Common myeloid progenitor, CD34-positive (primary cell): ENCODE measurements at regions not wholly inside any gene's neighbourhood (a gene's known extent, or its start where the extent isn't known, plus 50 kb on each side); places are given as distances from the start of the nearest gene placed in this dataset.
"Not testable (repeated sequence)": the region's sequence is repeated elsewhere in the genome, so short reads cannot be mapped to it uniquely, and the experiment has no call there.

Experiments used
- CTCF ChIA-PET: fragments of 350-600 bp; sonication (Branson Sonifier 250); formaldehyde crosslinking; loops from one replicate; lab custom pipeline; 2021; ENCODE audit warnings: antibody characterized with exemption; lab: Charles Lee
- POLR2A ChIA-PET: fragments of 350-600 bp; sonication (Branson Sonifier 250); formaldehyde crosslinking; loops from one replicate; lab custom pipeline; 2021; ENCODE audit warnings: antibody characterized with exemption; lab: Charles Lee
- DNase-seq, 3 donors: peaks; one replicate each; pipeline versions ENCODE4 v3.0.0 to v3.0.0-alpha.2; 2013
- H3K27ac ChIP-seq, 2 experiments: 1 replicate in 1 of 2; 2 replicates in 1 of 2; pipeline ENCODE4 v1.7.0; 2013; ENCODE audit warnings: inconsistent platforms in 2 of 2, low read length in 2 of 2, mild to moderate bottlenecking in 2 of 2, low read depth in 1 of 2, moderate library complexity in 1 of 2; ENCODE audit not compliant: severe bottlenecking in 2 of 2, insufficient read depth in 1 of 2, poor library complexity in 1 of 2
- H3K27me3 ChIP-seq, 5 experiments: replicated peaks in 2 of 5; 1 replicate in 3 of 5; 2 replicates in 2 of 5; pipeline versions ENCODE4 v1.6.1 to v1.7.0; 2013; ENCODE audit warnings: low read length in 4 of 5, mild to moderate bottlenecking in 2 of 5, moderate library complexity in 2 of 5, inconsistent platforms in 1 of 5; ENCODE audit not compliant: insufficient read depth in 5 of 5, control insufficient read depth in 4 of 5
- H3K36me3 ChIP-seq, 4 experiments: 1 replicate in 2 of 4; 2 replicates in 2 of 4; pipeline versions ENCODE4 v1.6.1 to v1.7.0; 2013; ENCODE audit warnings: low read length in 3 of 4, control low read depth in 1 of 4, mild to moderate bottlenecking in 1 of 4; ENCODE audit not compliant: control insufficient read depth in 4 of 4, insufficient read depth in 4 of 4
- H3K4me1 ChIP-seq, 4 experiments: 1 replicate in 3 of 4; 2 replicates in 1 of 4; pipeline versions ENCODE4 v1.6.1 to v1.7.1; 2013; ENCODE audit warnings: low read length in 3 of 4, mild to moderate bottlenecking in 3 of 4, control low read depth in 1 of 4, inconsistent platforms in 1 of 4, moderate library complexity in 1 of 4; ENCODE audit not compliant: control insufficient read depth in 4 of 4, insufficient read depth in 4 of 4; ENCODE audit errors: control extremely low read depth in 1 of 4
- H3K4me3 ChIP-seq, 7 experiments: 1 replicate in 4 of 7; 2 replicates in 3 of 7; pipeline versions ENCODE4 v1.5.1 to v1.7.0; 2013; ENCODE audit warnings: mild to moderate bottlenecking in 7 of 7, low read length in 6 of 7, moderate library complexity in 6 of 7, inconsistent platforms in 2 of 7, low read depth in 2 of 7, control low read depth in 1 of 7; ENCODE audit not compliant: insufficient read depth in 4 of 7, control insufficient read depth in 1 of 7; ENCODE audit errors: extremely low read depth in 1 of 7
- H3K9me3 ChIP-seq, 5 experiments: 1 replicate in 4 of 5; 2 replicates in 1 of 5; pipeline versions ENCODE4 v1.6.1 to v1.7.1; 2013; ENCODE audit warnings: low read length in 4 of 5, mild to moderate bottlenecking in 2 of 5, inconsistent platforms in 1 of 5, low read depth in 1 of 5, moderate library complexity in 1 of 5; ENCODE audit not compliant: control insufficient read depth in 4 of 5, insufficient read depth in 2 of 5; ENCODE audit errors: control extremely low read depth in 1 of 5
- WGBS: methylation state at CpG from one replicate; pipeline ENCODE4 v1.1.5; 2013; ENCODE audit not compliant: insufficient coverage; 5-methylcytosine and 5-hydroxymethylcytosine counted together

DNA sequence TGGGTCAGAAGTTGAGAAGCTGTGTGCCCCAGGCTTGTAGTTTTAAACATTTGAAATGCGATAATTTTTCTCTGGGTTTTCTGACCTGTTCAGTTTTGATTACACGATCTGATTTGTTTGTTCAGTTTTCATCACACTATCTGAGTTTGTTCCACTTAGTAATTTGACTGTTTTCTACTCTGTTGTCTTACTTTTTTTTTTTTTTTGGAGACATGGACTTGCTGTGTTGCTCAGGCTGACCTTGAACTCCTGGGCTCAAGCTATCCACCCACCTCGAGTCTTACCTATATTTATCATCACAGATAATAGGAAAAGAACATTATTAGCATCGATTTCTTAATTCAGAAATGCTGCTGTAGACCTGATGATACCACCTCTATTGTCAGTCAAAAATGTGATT is 379.1 kb downstream of the UTRN start:
- Histone ChIP-seq H3K27me3 (no peaks in the 10 kb centered on the region), H3K4me3 (no peak overlapping the region), H3K27ac (no peak overlapping the region), H3K9me3 (no peaks in the 10 kb centered on the region), H3K36me3 (peaks cover 0 to 3% (median 1%) of the 10 kb centered on the region in 4 experiments), H3K4me1 (peaks cover 10 to 37% (median 18%) of the 10 kb centered on the region in 4 experiments)
- WGBS = 100% methylated on average over 2 of the region's 4 CpGs
- CTCF ChIA-PET = no interaction called here
- no peak for DNase-seq
- POLR2A ChIA-PET = no interaction called here

DNA sequence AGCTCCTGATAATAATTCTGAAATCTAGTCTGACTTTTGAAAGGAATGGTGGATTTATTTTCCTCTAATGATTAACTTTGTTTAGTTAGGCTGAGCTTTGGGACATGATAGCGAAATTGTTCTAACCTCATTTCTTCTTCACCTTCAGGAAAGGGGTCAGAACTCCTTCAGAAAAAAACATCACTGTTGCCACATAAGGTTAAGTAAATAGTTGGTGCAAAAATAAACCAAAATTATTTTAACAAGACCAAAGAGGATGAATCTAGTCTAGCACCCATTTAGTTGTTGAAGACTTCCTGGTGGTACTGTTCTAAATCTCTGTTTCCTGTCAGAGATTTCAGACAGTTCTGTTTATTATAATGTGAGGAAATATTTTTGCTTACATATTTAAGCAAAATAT is 379.8 kb downstream of the UTRN start:
- ChIA-PET CTCF (no interaction called here), POLR2A (no interaction called here)
- no peak overlapping the region for H3K27ac ChIP-seq
- H3K4me1 ChIP-seq = peaks cover 6 to 31% (median 12%) of the 10 kb centered on the region in 4 experiments
- no CpG with 5 or more reads among the region's 1 CpG for WGBS
- peaks cover 0 to 5% (median 0%) of the 10 kb centered on the region in 5 experiments for H3K9me3 ChIP-seq
- H3K4me3 ChIP-seq = no peak overlapping the region
- H3K27me3 ChIP-seq = no peaks in the 10 kb centered on the region
- no peak for DNase-seq
- H3K36me3 ChIP-seq = peaks cover 0 to 4% (median 1%) of the 10 kb centered on the region in 4 experiments

DNA sequence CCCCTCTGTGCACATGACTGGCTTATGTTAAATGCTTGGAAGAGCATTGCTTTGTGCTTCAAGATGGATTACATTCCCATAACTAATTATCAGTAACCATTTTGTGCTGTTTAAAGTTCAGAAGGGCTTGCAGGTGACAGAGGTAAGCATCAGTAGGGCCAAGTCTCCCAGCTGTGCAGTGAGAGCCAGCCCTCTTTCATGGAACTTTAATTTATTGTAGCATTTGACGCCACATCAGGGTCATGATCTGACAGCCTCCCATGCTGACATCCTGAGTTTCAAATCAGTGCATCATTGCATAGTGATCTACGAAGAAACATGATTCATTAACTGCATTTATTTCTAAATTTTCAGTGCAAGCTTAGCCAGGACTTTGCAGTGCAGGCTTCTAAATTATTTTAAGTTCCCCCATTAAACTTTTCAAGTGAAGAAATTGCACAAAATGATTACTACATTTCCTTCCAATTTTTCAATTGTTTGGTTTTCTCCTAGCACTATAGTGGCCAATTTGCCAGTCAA is 380.9 kb downstream of the UTRN start:
- Histone ChIP-seq H3K4me3 (no peak overlapping the region), H3K9me3 (peaks cover 0 to 13% (median 4%) of the 10 kb centered on the region in 5 experiments), H3K4me1 (peaks cover 3 to 20% (median 6%) of the 10 kb centered on the region in 4 experiments), H3K36me3 (peaks cover 0 to 6% (median 1%) of the 10 kb centered on the region in 4 experiments), H3K27ac (no peak overlapping the region), H3K27me3 (no peaks in the 10 kb centered on the region)
- ChIA-PET CTCF (interaction anchor here (1.2 kb wide), 1 partner anchor 13 kb away, joined by 3 read pairs; no protein-coding TSS in a partner anchor), POLR2A (no interaction called here)
- no peak for DNase-seq
- 96% methylated on average over 2 of the region's 2 CpGs for WGBS

DNA sequence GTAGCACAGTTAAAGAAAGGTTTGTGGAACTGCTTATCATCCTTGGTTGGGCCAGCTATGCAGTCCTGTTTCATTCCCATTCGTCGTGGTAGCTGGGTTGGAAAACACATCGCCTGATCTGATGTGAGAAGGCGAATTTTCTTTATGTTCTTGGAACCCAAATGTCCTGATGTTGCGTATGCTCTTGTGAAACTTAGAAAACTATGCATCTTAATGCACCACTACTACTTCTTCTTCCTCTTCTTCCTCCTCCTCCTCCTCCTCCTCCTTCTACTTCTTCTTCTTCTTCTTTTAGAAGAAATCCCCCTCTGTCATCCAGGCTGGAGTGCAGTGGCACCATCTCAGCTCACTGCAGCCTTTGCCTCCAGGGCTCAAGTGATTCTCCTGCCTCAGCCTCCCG is 381.6 kb downstream of the UTRN start:
- ChIA-PET POLR2A (no interaction called here), CTCF (no interaction called here)
- H3K4me1 ChIP-seq = peaks cover 3 to 18% (median 6%) of the 10 kb centered on the region in 4 experiments
- peaks cover 0 to 20% (median 4%) of the 10 kb centered on the region in 5 experiments for H3K9me3 ChIP-seq
- no peak overlapping the region for H3K27ac ChIP-seq
- H3K27me3 ChIP-seq = no peaks in the 10 kb centered on the region
- WGBS = 100% methylated on average over 6 of the region's 6 CpGs
- H3K36me3 ChIP-seq = peaks cover 0 to 6% (median 1%) of the 10 kb centered on the region in 4 experiments
- DNase-seq = no peak
- H3K4me3 ChIP-seq = no peak overlapping the region

DNA sequence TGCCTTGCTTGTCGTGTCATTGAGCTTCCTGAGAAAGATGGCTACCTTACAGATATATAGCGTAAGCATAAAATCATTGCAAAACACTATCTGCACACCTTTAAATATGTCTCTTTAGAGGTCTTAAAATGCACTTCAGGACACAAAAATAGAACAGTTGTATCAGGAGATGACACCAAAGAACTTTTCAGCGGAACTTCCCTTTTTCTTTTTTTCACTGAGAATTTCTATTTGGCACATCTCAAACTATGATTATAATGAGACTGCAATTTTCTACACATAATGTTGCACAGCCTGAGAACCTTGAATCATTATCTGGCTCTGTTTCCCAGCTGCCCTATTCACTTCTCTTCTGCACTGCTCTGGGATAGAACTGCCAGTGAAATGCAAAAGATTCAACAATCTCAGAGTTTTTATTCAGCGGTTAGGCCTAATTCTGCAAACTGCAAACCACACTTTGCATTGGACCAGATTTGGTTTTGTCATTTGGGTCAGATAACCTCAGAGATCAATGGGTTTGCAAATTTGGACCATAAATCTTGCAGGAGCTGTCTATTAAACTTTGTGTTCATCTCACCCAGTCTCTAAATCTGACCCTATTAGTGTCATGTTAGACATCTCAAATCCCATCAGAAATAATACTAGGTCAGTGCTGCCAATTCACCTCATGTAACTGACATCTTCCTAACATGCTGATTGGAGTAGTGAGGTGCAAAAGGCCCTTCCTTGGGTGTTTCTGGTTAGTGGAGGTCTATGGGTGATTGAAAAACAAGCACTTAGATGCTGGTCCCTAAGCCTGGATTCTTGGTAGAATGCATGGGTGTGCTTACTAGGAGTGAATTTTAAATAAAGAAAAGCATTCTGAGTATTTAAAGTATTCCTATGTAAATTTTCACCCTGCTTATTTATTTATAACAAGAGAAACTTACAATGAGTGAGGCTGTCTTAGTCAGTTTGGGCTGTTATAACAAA is 382.7 kb downstream of the UTRN start:
- Histone ChIP-seq H3K36me3 (peaks cover 0 to 6% (median 1%) of the 10 kb centered on the region in 4 experiments), H3K4me3 (no peak overlapping the region), H3K4me1 (peaks cover 3 to 18% (median 6%) of the 10 kb centered on the region in 4 experiments), H3K27ac (no peak overlapping the region), H3K9me3 (peaks cover 1 to 29% (median 4%) of the 10 kb centered on the region in 5 experiments), H3K27me3 (no peaks in the 10 kb centered on the region)
- 73% methylated on average over 2 of the region's 4 CpGs for WGBS
- peak in 2 of 3 donors; percentile 53 to 63 for DNase-seq
- CTCF ChIA-PET = interaction anchor here (1.5 kb wide), 1 partner anchor 13 kb away, joined by 3 read pairs; no protein-coding TSS in a partner anchor
- POLR2A ChIA-PET = no interaction called here

DNA sequence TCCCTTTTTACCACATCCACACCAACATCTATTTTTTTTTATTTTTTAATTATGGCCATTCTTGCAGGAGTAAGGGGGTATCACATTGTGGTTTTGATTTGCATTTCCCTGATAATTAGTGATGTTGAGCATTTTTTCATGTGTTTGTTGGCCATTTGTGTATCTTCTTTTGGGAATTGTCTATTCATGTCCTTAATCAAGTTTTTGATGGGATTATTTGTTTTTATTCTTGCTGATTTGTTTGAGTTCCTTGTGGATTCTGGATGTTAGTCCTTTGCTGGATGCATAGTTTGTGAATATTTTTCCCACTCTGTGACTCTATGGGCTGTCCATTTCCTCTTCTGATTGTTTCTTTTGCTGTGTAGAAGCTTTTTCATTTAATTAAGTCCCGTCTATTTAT is 385.1 kb downstream of the UTRN start:
- peaks cover 3 to 40% (median 7%) of the 10 kb centered on the region in 5 experiments for H3K9me3 ChIP-seq
- H3K36me3 ChIP-seq, DNase-seq, H3K4me3 ChIP-seq, H3K27ac ChIP-seq, POLR2A ChIA-PET, H3K27me3 ChIP-seq: not testable (repeated sequence)
- no CpG with 5 or more reads among the region's 1 CpG for WGBS
- CTCF ChIA-PET = interaction anchor here (1.1 kb wide), 1 partner anchor 9 kb away, joined by 3 read pairs; no protein-coding TSS in a partner anchor
- H3K4me1 ChIP-seq = peaks cover 3 to 22% (median 9%) of the 10 kb centered on the region in 4 experiments
